Lower leg skin (tissue), 3 donors: ENCODE measurements at regions not wholly inside any gene's neighbourhood (a gene's known extent, or its start where the extent isn't known, plus 50 kb on each side); places are given as distances from the start of the nearest gene placed in this dataset.

ENCODE experiments used
- POLR2A ChIP-seq, 2 donors: fragments of 450-650 bp; IDR thresholded peaks; one replicate each; pipeline ENCODE4 v1.6.1; 2016 to 2017; ENCODE audit warnings: antibody characterized with exemption in 2 of 2, mild to moderate bottlenecking in 1 of 2, moderate library complexity in 1 of 2
- TF ChIP-seq, protein P1 (sequence below), 3 donors: fragments of 450-650 bp; IDR thresholded peaks; one replicate each; pipeline ENCODE4 v1.5.1; 2016; ENCODE audit warnings: antibody characterized with exemption in 3 of 3, mild to moderate bottlenecking in 3 of 3, moderate library complexity in 2 of 3

DNA sequence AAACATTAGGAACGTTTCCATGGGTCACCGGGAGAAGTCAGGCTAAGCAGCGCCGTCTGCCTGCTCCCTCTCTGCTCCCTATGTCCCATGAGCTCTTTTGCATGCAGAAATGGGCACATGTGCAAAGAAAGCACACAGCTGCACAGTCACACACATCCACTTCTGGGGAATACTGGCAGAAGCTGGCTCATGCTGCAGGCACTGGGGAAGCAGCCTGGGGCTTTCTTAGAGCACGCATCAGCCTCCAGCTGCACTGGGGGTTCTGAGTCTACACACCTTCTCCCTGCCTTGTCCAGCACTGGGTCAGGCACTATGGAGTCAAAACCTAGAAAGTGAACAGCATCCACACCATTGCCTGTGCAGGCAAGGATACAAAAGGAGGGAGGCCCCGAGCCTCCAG lies 76.1 kb upstream of the FOXQ1 start:
- TF ChIP-seq, protein P1, sequence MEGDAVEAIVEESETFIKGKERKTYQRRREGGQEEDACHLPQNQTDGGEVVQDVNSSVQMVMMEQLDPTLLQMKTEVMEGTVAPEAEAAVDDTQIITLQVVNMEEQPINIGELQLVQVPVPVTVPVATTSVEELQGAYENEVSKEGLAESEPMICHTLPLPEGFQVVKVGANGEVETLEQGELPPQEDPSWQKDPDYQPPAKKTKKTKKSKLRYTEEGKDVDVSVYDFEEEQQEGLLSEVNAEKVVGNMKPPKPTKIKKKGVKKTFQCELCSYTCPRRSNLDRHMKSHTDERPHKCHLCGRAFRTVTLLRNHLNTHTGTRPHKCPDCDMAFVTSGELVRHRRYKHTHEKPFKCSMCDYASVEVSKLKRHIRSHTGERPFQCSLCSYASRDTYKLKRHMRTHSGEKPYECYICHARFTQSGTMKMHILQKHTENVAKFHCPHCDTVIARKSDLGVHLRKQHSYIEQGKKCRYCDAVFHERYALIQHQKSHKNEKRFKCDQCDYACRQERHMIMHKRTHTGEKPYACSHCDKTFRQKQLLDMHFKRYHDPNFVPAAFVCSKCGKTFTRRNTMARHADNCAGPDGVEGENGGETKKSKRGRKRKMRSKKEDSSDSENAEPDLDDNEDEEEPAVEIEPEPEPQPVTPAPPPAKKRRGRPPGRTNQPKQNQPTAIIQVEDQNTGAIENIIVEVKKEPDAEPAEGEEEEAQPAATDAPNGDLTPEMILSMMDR (IDR thresholded peaks at IDR 0.05), result no peak
- TF ChIP-seq POLR2A (IDR thresholded peaks at IDR 0.05), result no peak
